Gastroesophageal sphincter (tissue), 3 donors: ENCODE measurements at regions not wholly inside any gene's neighbourhood (a gene's known extent, or its start where the extent isn't known, plus 50 kb on each side); places are given as distances from the start of the nearest gene placed in this dataset.

Experiments
- POLR2AphosphoS5 ChIP-seq: sonication (generic); formaldehyde crosslinking; IDR thresholded peaks from one replicate; pipeline ENCODE4 v1.6.1; 2017; ENCODE audit warnings: antibody characterized with exemption
- TF ChIP-seq, protein P1 (sequence below), 4 experiments: fragments of 200-600 bp in 2 of 4; fragments of 450-650 bp in 2 of 4; sonication (generic) in 1 of 4; IDR thresholded peaks; one replicate each; pipeline ENCODE4 v1.5.1; 2017 to 2019; ENCODE audit warnings: antibody characterized with exemption in 4 of 4, mild to moderate bottlenecking in 2 of 4, moderate library complexity in 2 of 4

DNA sequence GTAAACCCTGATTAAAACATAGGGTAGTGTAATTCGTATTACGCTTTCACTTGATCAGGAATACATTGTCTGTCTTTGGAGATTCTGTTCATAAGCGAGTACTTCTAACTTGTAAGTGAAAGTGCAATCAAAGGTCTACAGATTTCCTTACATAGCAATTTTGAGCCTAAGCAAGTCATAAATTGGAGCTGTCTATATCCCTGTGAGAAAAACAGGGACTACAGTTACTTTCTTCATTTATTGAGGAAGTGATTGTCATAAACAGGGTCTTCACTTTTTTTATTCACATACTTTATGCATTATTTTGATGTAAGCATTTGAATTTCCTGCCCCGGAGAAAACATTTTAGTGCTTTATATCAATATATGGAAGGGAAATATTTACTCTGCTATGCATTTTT lies 670.4 kb downstream of the CBLN2 start:
- TF ChIP-seq, protein P1, sequence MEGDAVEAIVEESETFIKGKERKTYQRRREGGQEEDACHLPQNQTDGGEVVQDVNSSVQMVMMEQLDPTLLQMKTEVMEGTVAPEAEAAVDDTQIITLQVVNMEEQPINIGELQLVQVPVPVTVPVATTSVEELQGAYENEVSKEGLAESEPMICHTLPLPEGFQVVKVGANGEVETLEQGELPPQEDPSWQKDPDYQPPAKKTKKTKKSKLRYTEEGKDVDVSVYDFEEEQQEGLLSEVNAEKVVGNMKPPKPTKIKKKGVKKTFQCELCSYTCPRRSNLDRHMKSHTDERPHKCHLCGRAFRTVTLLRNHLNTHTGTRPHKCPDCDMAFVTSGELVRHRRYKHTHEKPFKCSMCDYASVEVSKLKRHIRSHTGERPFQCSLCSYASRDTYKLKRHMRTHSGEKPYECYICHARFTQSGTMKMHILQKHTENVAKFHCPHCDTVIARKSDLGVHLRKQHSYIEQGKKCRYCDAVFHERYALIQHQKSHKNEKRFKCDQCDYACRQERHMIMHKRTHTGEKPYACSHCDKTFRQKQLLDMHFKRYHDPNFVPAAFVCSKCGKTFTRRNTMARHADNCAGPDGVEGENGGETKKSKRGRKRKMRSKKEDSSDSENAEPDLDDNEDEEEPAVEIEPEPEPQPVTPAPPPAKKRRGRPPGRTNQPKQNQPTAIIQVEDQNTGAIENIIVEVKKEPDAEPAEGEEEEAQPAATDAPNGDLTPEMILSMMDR (IDR thresholded peaks at IDR 0.05), result no peak
- no peak for TF ChIP-seq POLR2AphosphoS5
